Kidney capillary endothelial cell (primary cell): ENCODE measurements at regions not wholly inside any gene's neighbourhood (a gene's known extent, or its start where the extent isn't known, plus 50 kb on each side); places are given as distances from the start of the nearest gene placed in this dataset.

ENCODE experiments used
- DNase-seq: peaks from one replicate; pipeline ENCODE4 v3.0.0-alpha.2; 2018; ENCODE audit warnings: low spot score

DNA sequence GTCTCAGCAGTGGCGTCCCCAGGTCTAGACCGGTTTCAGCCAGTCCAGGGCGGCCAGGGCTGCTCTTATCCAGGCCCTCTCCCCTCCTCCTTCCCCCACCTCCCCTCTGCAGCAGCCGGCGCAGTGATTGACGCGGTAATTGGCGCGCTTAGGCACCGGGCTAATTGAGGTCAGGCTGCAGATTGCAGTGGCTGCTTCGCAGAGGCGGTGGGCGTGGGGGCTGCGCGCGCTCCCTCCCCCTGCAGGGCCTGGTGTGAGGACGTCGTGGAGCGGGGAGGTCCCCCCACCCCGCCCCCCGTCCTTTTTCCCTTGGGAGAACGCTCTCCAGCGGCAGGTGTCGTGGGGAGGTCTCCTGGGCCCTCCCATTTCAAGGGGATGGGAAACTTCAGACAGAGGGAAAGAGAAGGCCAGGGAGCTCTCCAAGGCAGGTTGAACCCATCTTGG, 70.4 kb upstream of the BLCAP start:
- no peak for DNase-seq

DNA sequence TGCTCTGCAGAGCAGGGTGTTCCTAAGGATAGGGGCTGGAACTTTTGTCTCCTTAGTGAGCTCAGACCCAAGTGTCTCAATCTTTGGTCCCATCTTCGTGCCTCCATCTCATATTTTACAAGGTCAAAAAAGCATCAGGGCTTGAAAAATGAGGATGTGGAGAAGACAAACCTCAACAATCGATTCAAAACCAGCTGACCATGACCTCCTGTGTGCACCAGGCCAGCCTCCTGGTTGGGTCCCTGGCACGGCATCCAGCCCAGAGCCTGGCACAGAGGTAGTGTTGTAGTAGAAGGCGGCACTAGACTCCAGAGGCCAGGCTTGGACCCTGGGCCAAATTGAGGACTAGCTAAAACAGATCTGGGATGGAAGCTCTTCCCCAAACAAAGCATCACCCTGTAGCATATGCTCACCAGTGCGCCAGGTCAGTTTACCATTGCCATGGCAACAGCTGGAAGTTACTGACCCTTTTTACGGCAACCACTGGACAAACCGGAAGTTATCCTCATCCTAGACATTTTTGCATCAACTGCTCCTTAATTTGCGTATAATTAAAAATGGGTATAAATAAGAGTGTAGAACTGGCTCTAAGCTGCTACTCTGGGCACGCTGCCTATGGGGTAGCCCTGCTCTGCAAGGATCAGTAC, 69.3 kb upstream of the BLCAP start:
- DNase-seq = no peak

DNA sequence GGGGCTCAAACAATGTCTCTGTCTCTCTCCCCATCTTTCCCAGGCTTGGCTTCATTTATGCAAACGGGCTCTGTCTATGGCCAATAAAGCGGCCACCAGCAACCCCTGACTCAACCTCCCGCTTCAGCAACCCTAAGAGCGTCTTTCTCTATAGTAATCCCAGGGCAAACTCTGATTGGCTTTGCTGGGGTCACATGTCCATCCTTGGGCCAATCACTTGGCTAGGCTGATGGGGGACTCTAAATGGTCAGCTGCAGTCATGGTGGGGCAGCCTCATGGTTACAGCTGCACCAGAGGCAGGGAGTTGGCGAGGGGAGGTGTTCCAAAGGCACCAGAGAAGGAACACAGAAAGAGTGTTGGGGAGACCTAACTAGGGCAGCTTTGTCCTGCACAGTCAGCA, 68.5 kb upstream of the BLCAP start:
- DNase-seq = no peak

DNA sequence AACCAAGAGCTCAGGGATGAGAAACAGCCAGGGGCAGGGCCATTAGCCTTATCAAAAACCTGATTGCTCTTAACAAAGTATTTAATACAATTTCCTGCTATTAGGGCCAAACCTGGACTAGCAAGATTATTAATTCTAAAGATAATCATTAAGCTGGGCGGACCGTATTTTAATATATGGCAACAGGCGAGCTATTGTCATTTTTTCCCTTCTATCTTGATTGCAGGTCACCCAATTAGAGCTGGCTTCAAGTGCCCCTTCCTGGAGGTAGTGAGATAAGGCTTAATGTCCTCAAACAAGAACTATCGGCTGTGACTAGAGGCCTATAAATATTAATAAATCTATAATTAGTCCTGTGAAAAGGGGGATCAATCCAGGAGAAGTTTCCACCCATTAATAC, 66.0 kb upstream of the BLCAP start:
- no peak for DNase-seq

DNA sequence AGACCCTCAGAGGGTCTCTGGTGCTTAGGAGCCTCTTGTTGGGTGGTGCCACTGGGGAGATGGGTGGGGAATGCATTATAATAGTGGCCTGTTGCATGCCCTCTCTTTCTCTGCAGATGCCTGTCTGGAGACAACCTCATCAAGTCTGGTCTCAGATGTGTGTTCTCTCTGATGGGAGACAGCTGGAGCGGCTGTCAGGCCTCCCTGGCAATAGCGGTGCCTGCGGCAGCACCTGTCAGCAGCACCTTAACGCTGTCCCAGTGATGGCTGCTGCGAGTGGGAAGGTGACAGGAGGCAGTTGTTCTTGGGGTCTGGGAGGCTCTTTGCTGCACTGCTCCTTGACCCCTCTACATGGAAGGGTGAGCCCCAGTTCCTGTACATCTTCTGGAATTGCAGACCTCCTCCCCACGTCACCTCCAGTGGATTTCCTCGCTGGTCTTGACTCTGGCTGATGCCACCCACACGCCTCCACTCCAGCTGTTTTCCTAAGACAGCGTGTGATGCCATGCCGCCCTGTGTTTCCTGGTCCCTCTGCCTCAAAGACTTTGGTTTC, 63.3 kb upstream of the BLCAP start:
- DNase-seq = no peak

DNA sequence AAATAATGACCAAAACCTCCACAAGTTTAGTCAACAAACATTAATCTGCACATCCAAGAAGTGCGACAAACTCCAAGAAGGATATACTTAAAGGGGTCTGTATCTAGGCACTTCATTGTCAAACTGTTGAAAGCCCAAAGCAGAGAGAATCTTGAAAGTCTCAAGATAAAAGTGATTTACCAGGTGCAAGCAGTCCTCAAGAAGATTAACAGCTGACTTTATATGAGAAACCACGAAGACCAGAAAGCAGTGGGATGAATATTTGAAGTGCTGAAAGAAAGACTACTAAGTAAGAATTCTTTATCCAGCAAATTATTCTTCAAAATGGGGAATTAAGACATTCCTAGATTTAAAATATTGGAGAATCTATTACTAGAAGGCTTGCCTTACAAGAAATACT, 58.4 kb upstream of the BLCAP start:
- no peak for DNase-seq

DNA sequence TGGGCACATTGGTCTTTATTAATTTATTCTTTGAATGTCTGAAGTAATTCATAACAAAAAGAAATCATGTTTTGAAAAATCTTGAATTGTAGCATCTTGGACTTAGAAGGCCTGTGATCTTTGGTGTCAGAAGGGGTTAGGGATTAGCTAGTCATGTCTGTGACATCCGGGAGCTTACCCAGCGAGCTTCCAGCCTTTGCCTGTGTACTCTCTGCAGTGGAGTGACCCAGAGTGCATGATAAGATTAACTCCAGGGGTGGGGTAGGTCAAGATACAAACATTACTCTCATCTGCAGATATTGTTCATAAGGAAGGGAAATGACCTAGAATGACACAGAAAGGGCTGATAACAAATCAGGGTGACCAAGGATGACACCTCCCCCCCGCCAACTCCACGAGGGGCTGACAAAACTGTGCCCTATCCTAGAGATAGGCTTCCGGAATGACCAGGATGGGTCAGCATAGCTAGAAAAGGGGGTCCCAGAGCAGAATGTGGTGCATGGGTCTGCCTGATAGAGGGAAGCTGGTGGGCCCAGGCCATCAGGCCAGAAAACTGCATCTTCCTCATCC, 56.6 kb upstream of the BLCAP start:
- DNase-seq = no peak

DNA sequence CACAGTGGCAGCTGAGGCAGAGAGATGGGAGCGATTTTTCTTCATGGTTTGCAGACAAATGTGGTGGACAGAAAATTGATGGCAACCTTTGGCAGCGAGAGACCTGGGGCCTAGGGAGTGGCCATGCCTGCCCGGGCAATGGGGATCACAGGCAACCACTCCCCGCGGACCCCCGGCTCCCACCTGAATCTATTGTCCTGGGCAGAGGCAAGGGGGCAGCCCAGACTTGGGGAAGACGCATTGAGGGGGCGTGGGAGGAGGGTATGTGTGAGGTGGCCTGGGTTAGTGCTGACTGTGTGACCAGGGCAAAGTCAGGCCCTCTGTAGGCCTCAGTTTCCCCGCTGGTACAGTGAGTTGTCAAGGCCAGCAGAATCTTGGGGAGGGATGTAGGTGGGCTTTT, 53.6 kb upstream of the BLCAP start:
- no peak for DNase-seq

DNA sequence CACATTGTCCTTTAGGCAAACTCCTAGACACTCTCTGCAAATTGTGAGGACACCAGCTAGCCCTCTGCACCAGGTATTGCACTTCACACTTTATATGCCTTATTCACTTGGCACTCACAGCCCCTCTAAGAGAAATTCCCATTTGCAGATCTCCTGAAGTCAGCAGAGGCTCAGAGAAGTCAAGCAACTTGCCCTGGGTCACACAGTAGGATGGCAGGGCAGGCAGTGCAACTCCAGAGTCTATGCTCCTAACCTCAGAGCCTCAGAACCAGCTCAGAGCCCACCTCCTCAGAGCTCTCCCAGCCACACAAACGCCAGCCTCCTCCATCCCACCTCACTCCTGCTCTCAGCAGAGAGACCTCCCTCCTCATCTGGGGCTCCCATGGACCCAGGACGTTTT, 52.4 kb upstream of the BLCAP start:
- DNase-seq = no peak

DNA sequence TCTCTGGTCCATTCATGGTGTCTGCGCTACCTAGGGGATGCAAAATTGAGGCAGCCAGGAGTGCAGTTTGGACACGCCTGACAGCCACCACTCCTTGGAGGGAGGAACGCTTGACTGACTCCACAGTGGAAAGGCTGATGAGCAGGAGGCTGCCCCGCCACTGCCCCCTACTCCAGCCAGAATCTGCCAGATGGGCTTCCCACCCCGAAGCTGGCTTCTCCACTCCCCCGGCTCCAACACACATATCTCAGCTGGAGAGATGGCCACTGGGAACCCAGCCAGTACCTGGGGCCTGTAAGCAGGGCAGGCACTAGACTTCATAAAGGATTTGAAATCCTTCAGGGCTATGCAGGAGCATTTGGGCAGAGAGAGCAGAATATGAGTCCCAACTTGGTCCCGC, 51.4 kb upstream of the BLCAP start:
- DNase-seq = no peak

DNA sequence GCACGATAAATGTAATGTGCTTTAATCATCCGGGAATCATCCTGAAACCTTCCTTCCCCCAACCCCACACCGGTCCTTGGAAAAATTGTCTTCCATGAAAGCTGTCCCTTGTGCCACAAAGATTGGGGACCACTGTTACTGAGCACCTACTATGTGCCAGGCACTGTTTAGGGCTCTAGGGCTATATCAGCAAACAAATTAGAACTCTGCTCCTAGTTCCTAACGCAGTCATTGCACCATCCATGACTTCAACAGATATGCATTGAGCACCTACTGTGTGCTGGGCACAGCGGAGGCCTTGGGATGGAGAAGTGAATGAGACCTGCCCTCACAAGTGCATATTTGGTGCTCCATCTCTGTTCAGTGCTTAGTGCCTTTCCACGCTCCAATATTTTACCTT, 50.3 kb upstream of the BLCAP start:
- DNase-seq = no peak
